OCI-LY1 (cell line): ENCODE measurements at regions not wholly inside any gene's neighbourhood (a gene's known extent, or its start where the extent isn't known, plus 50 kb on each side); places are given as distances from the start of the nearest gene placed in this dataset.

Experiments
- H2AFZ ChIP-seq: fragments of 200-600 bp; sonication (generic), shearing (Covaris generic); 2 replicates; pipeline ENCODE4 v1.6.0; 2014; ENCODE audit warnings: antibody characterized with exemption, mild to moderate bottlenecking, low read length
- H3F3A ChIP-seq: fragments of 200-600 bp; sonication (generic), shearing (Covaris generic); 2 replicates; pipeline ENCODE4 v1.6.0; 2014; ENCODE audit warnings: mild to moderate bottlenecking, antibody characterized with exemption, low read length, moderate library complexity; ENCODE audit not compliant: insufficient read depth
- H3K27ac ChIP-seq: fragments of 200-600 bp; sonication (generic); 2 replicates; pipeline ENCODE4 v1.5.1; 2014; ENCODE audit warnings: low read length, mixed run types, mild to moderate bottlenecking, low read depth; ENCODE audit not compliant: poor library complexity, severe bottlenecking
- H3K27me3 ChIP-seq: fragments of 200-600 bp; sonication (generic); 2 replicates; pipeline ENCODE4 v1.6.0; 2014; ENCODE audit warnings: antibody characterized with exemption, mild to moderate bottlenecking, low read length, moderate library complexity; ENCODE audit not compliant: insufficient read depth
- H3K36me3 ChIP-seq: fragments of 200-600 bp; sonication (generic); 2 replicates; pipeline ENCODE4 v1.6.1; 2014; ENCODE audit warnings: mild to moderate bottlenecking, antibody characterized with exemption, low read length, moderate library complexity, mixed read lengths; ENCODE audit not compliant: insufficient read depth
- H3K4me1 ChIP-seq: fragments of 200-600 bp; sonication (generic); 2 replicates; pipeline ENCODE4 v1.5.1; 2014; ENCODE audit warnings: mild to moderate bottlenecking, low read length, moderate library complexity; ENCODE audit not compliant: insufficient read depth, severe bottlenecking
- H3K4me2 ChIP-seq: fragments of 200-600 bp; sonication (generic), shearing (Covaris generic); 2 replicates; pipeline ENCODE4 v1.6.1; 2014; ENCODE audit warnings: low read length
- H3K4me3 ChIP-seq: fragments of 200-600 bp; sonication (generic); 2 replicates; pipeline ENCODE4 v1.5.1; 2014; ENCODE audit warnings: low read length, low read depth, mild to moderate bottlenecking, mixed read lengths; ENCODE audit not compliant: poor library complexity, severe bottlenecking
- H3K79me2 ChIP-seq: fragments of 200-600 bp; shearing (Covaris generic); 2 replicates; pipeline ENCODE4 v1.6.1; 2016; ENCODE audit warnings: mixed run types, low read length, mixed read lengths; ENCODE audit not compliant: insufficient read depth
- H3K9ac ChIP-seq: fragments of 200-600 bp; sonication (generic), shearing (Covaris generic); 2 replicates; pipeline ENCODE4 v1.6.1; 2014; ENCODE audit warnings: mild to moderate bottlenecking, low read length, mixed read lengths
- H3K9me2 ChIP-seq: fragments of 200-600 bp; sonication (generic), shearing (Covaris generic); 2 replicates; pipeline ENCODE4 v1.6.1; 2014; ENCODE audit warnings: low read depth, mild to moderate bottlenecking, low read length, mixed read lengths
- H3K9me3 ChIP-seq: fragments of 200-600 bp; shearing (Covaris generic); 2 replicates; pipeline ENCODE4 v1.6.1; 2014; ENCODE audit warnings: low read length, mixed read lengths
- H4K20me1 ChIP-seq: fragments of 200-600 bp; sonication (generic), shearing (Covaris generic); 2 replicates; pipeline ENCODE4 v1.6.0; 2016; ENCODE audit warnings: mild to moderate bottlenecking, low read length; ENCODE audit not compliant: insufficient read depth
- EZH2 ChIP-seq: fragments of 200-600 bp; sonication (generic), shearing (Covaris generic); IDR thresholded peaks from 2 replicates; pipeline ENCODE4 v1.8.0; 2017; ENCODE audit warnings: borderline replicate concordance, mixed run types, mild to moderate bottlenecking, antibody characterized with exemption, low read length, moderate library complexity, mixed read lengths
- TF ChIP-seq, protein P1 (sequence below): fragments of 200-600 bp; sonication (generic), shearing (Covaris generic); IDR thresholded peaks from 2 replicates; pipeline ENCODE4 v1.5.1; 2017; ENCODE audit warnings: mild to moderate bottlenecking, antibody characterized with exemption, low read length, moderate library complexity, mixed read lengths

- TF ChIP-seq EZH2, result no peak
- TF ChIP-seq, protein P1, sequence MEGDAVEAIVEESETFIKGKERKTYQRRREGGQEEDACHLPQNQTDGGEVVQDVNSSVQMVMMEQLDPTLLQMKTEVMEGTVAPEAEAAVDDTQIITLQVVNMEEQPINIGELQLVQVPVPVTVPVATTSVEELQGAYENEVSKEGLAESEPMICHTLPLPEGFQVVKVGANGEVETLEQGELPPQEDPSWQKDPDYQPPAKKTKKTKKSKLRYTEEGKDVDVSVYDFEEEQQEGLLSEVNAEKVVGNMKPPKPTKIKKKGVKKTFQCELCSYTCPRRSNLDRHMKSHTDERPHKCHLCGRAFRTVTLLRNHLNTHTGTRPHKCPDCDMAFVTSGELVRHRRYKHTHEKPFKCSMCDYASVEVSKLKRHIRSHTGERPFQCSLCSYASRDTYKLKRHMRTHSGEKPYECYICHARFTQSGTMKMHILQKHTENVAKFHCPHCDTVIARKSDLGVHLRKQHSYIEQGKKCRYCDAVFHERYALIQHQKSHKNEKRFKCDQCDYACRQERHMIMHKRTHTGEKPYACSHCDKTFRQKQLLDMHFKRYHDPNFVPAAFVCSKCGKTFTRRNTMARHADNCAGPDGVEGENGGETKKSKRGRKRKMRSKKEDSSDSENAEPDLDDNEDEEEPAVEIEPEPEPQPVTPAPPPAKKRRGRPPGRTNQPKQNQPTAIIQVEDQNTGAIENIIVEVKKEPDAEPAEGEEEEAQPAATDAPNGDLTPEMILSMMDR, result no peak
- H4K20me1 ChIP-seq, result no peaks in the 10 kb centered on the region
- no peaks in the 10 kb centered on the region for H3K79me2 ChIP-seq
- H3F3A ChIP-seq, result no peaks in the 10 kb centered on the region
- H3K36me3 ChIP-seq, result no peaks in the 10 kb centered on the region
- H3K27me3 ChIP-seq, result no peaks in the 10 kb centered on the region
- no peak overlapping the region for H3K27ac ChIP-seq
- H3K4me3 ChIP-seq, result no peak overlapping the region
- no peaks in the 10 kb centered on the region for H3K9me3 ChIP-seq
- no peak overlapping the region for H2AFZ ChIP-seq
- H3K9ac ChIP-seq, result no peak overlapping the region
- no peaks in the 10 kb centered on the region for H3K9me2 ChIP-seq
- H3K4me2 ChIP-seq, result no peak overlapping the region
- no peaks in the 10 kb centered on the region for H3K4me1 ChIP-seq
Measured at GRCh38 chr6:71529026-71529425, 240.4 kb downstream of the OGFRL1 start.

- Histone ChIP-seq H3K4me2 (no peak overlapping the region), H3K4me3 (no peak overlapping the region), H3F3A (no peaks in the 10 kb centered on the region), H3K27me3 (no peaks in the 10 kb centered on the region), H3K9me3 (no peaks in the 10 kb centered on the region), H3K9me2 (no peaks in the 10 kb centered on the region), H4K20me1 (no peaks in the 10 kb centered on the region), H3K79me2 (no peaks in the 10 kb centered on the region), H3K36me3 (no peaks in the 10 kb centered on the region), H2AFZ (no peak overlapping the region), H3K27ac (no peak overlapping the region), H3K9ac (no peak overlapping the region), H3K4me1 (no peaks in the 10 kb centered on the region)
- no peak for TF ChIP-seq EZH2
- TF ChIP-seq, protein P1, result no peak
Measured at GRCh38 chr6:71529769-71530168, 241.2 kb downstream of the OGFRL1 start.

DNA sequence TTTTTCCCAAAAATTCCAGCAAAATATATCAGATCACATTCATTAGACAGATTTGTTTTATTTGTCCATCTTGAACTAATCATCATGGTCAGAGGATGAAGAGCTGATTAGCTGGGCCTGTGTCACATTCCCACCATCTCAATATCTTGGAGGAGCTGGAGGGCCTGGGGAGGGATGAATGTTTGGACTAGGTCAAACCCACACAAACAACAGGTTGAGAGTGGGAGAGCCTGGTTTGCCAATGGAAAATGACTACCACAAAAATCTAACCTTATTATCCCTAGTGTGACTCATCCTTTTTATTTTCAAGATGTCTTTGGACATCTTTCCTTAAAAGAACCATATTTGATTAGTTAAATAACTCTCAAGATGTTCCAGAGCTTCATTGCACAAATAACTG is 242.4 kb downstream of the OGFRL1 start:
- H3K9me3 ChIP-seq, result no peaks in the 10 kb centered on the region
- no peaks in the 10 kb centered on the region for H3K36me3 ChIP-seq
- no peaks in the 10 kb centered on the region for H3F3A ChIP-seq
- H3K4me2 ChIP-seq, result no peak overlapping the region
- no peak overlapping the region for H2AFZ ChIP-seq
- H3K27ac ChIP-seq, result no peak overlapping the region
- no peak overlapping the region for H3K4me3 ChIP-seq
- H3K9me2 ChIP-seq, result no peaks in the 10 kb centered on the region
- H4K20me1 ChIP-seq, result no peaks in the 10 kb centered on the region
- H3K79me2 ChIP-seq, result no peaks in the 10 kb centered on the region
- H3K9ac ChIP-seq, result no peak overlapping the region
- H3K4me1 ChIP-seq, result no peaks in the 10 kb centered on the region
- no peaks in the 10 kb centered on the region for H3K27me3 ChIP-seq
- TF ChIP-seq, protein P1, result no peak
- TF ChIP-seq EZH2, result no peak
